Thyroid gland (tissue), 4 donors: ENCODE measurements at regions not wholly inside any gene's neighbourhood (a gene's known extent, or its start where the extent isn't known, plus 50 kb on each side); places are given as distances from the start of the nearest gene placed in this dataset.

Experiments
- CTCF ChIP-seq, 6 experiments: fragments of 200-600 bp in 3 of 6; fragments of 450-650 bp in 3 of 6; sonication (generic) in 3 of 6; IDR thresholded peaks; one replicate each; pipeline ENCODE4 v1.5.1; 2016 to 2019; ENCODE audit warnings: antibody characterized with exemption in 6 of 6, mild to moderate bottlenecking in 2 of 6, inconsistent platforms in 1 of 6, moderate library complexity in 1 of 6
- POLR2A ChIP-seq, 2 donors: fragments of 450-650 bp; IDR thresholded peaks; one replicate each; pipeline ENCODE4 v1.6.1; 2017; ENCODE audit warnings: antibody characterized with exemption in 2 of 2, mild to moderate bottlenecking in 2 of 2, moderate library complexity in 1 of 2

GRCh38 chr4:25503779-25504178 is 126.7 kb downstream of the ANAPC4 start:
- no peak for TF ChIP-seq CTCF (IDR thresholded peaks at IDR 0.05)
- TF ChIP-seq POLR2A (IDR thresholded peaks at IDR 0.05) = no peak
